ENCODE measurements at regions not wholly inside any gene's neighbourhood (a gene's known extent, or its start where the extent isn't known, plus 50 kb on each side); places are given as distances from the start of the nearest gene placed in this dataset.
"Not testable (repeated sequence)": the region's sequence is repeated elsewhere in the genome, so short reads cannot be mapped to it uniquely, and the experiment has no call there.

GRCh38 chr7:38331853-38332595, 58.6 kb upstream of the TARP start:
- not testable (repeated sequence) for H3K27ac ChIP-seq (ENCODE audit: low read length); H3K4me3 ChIP-seq (ENCODE audit: low read length); H3K27me3 ChIP-seq (ENCODE audit: control insufficient read depth, insufficient read depth, low read length); H3K36me3 ChIP-seq (ENCODE audit: control insufficient read depth, insufficient read depth, low read length); H3K9me3 ChIP-seq (ENCODE audit: control insufficient read depth, low read depth, low read length)
- WGBS (ENCODE audit: insufficient coverage, low lambda C conversion rate) = no CpG with 5 or more reads among the region's 5 CpGs
- peaks cover 28% of the 10 kb centered on the region for H3K4me1 ChIP-seq (ENCODE audit: control insufficient read depth, insufficient read depth, low read length)
- DNase-seq = peak in 1 of 2 donors; percentile 15

- Histone ChIP-seq H3K4me3 (ENCODE audit: low read length) (no peak overlapping the region), H3K4me1 (ENCODE audit: control insufficient read depth, insufficient read depth, low read length) (peaks cover 27% of the 10 kb centered on the region), H3K27me3 (ENCODE audit: control insufficient read depth, insufficient read depth, low read length) (no peaks in the 10 kb centered on the region), H3K36me3 (ENCODE audit: control insufficient read depth, insufficient read depth, low read length) (no peaks in the 10 kb centered on the region), H3K27ac (ENCODE audit: low read length) (no peak overlapping the region), H3K9me3 (ENCODE audit: control insufficient read depth, low read depth, low read length) (no peaks in the 10 kb centered on the region)
- 100% methylated on average over 1 of the region's 7 CpGs for WGBS (ENCODE audit: insufficient coverage, low lambda C conversion rate)
- peak in 1 of 2 donors; percentile 9 for DNase-seq
Observed at GRCh38 chr7:38330861-38331621, 57.6 kb upstream of the TARP start.

GRCh38 chr7:38330039-38330438, 56.6 kb upstream of the TARP start:
- H3K4me3 ChIP-seq (ENCODE audit: low read length) = no peak overlapping the region
- H3K27ac ChIP-seq (ENCODE audit: low read length) = no peak overlapping the region
- H3K9me3 ChIP-seq (ENCODE audit: control insufficient read depth, low read depth, low read length) = no peaks in the 10 kb centered on the region
- H3K27me3 ChIP-seq (ENCODE audit: control insufficient read depth, insufficient read depth, low read length) = no peaks in the 10 kb centered on the region
- no peaks in the 10 kb centered on the region for H3K36me3 ChIP-seq (ENCODE audit: control insufficient read depth, insufficient read depth, low read length)
- peaks cover 18% of the 10 kb centered on the region for H3K4me1 ChIP-seq (ENCODE audit: control insufficient read depth, insufficient read depth, low read length)
- no CpG with 5 or more reads among the region's 2 CpGs for WGBS (ENCODE audit: insufficient coverage, low lambda C conversion rate)
- peak in 1 of 2 donors; percentile 1 for DNase-seq

GRCh38 chr7:38329340-38329739, 55.9 kb upstream of the TARP start:
- Histone ChIP-seq H3K36me3 (ENCODE audit: control insufficient read depth, insufficient read depth, low read length) (no peaks in the 10 kb centered on the region), H3K4me3 (ENCODE audit: low read length) (no peak overlapping the region), H3K9me3 (ENCODE audit: control insufficient read depth, low read depth, low read length) (no peaks in the 10 kb centered on the region), H3K27me3 (ENCODE audit: control insufficient read depth, insufficient read depth, low read length) (no peaks in the 10 kb centered on the region), H3K4me1 (ENCODE audit: control insufficient read depth, insufficient read depth, low read length) (peaks cover 14% of the 10 kb centered on the region), H3K27ac (ENCODE audit: low read length) (no peak overlapping the region)
- no CpG with 5 or more reads among the region's 5 CpGs for WGBS (ENCODE audit: insufficient coverage, low lambda C conversion rate)
- DNase-seq = no peak

GRCh38 chr7:38328814-38329213, 55.4 kb upstream of the TARP start:
- WGBS (ENCODE audit: insufficient coverage, low lambda C conversion rate) = no CpG with 5 or more reads among the region's 3 CpGs
- no peak overlapping the region for H3K4me3 ChIP-seq (ENCODE audit: low read length)
- peak in 1 of 2 donors; percentile 1 for DNase-seq
- no peaks in the 10 kb centered on the region for H3K36me3 ChIP-seq (ENCODE audit: control insufficient read depth, insufficient read depth, low read length)
- H3K27me3 ChIP-seq (ENCODE audit: control insufficient read depth, insufficient read depth, low read length) = no peaks in the 10 kb centered on the region
- H3K27ac ChIP-seq (ENCODE audit: low read length) = no peak overlapping the region
- peaks cover 14% of the 10 kb centered on the region for H3K4me1 ChIP-seq (ENCODE audit: control insufficient read depth, insufficient read depth, low read length)
- H3K9me3 ChIP-seq (ENCODE audit: control insufficient read depth, low read depth, low read length) = no peaks in the 10 kb centered on the region

- no peaks in the 10 kb centered on the region for H3K9me3 ChIP-seq (ENCODE audit: control insufficient read depth, low read depth, low read length)
- H3K4me3 ChIP-seq (ENCODE audit: low read length) = no peak overlapping the region
- no peak for DNase-seq
- H3K4me1 ChIP-seq (ENCODE audit: control insufficient read depth, insufficient read depth, low read length) = peaks cover 10% of the 10 kb centered on the region
- no peaks in the 10 kb centered on the region for H3K36me3 ChIP-seq (ENCODE audit: control insufficient read depth, insufficient read depth, low read length)
- H3K27ac ChIP-seq (ENCODE audit: low read length) = no peak overlapping the region
- WGBS (ENCODE audit: insufficient coverage, low lambda C conversion rate) = 35% methylated on average over 3 of the region's 3 CpGs
- no peaks in the 10 kb centered on the region for H3K27me3 ChIP-seq (ENCODE audit: control insufficient read depth, insufficient read depth, low read length)
Observed at GRCh38 chr7:38327637-38328036, 54.2 kb upstream of the TARP start.
